ENCODE measurements at regions not wholly inside any gene's neighbourhood (a gene's known extent, or its start where the extent isn't known, plus 50 kb on each side); places are given as distances from the start of the nearest gene placed in this dataset.

DNA sequence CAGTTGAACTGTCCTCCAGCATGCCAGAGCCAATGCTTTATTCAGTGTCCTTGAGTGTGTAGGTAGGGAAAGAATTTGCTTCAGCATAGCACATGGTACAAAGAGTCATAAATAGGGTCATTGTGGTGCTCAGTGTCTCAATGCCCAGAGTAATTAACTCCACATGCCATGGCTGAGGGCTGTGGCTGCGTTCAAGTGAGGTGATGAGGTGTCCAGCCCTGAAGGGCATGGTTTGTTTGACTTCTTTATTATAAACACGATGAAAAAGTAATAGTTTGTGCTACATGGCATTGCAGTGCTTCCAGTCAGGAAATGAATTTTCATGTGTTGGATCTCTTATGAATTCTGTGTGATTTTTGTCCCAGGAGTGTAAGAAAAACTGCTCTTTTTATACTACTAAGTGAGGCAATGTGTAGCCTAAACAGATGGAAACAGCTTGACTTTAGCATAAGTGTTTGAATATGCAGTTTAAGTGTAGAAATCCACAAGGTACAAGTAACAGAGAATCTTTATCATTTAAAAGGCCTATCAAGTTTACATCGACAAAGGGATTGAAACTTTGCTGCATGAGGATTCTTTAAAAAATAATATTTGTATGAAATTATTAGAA, 507.9 kb upstream of the CDH2 start:
- no peak overlapping the region for H3K4me3 ChIP-seq
- no peak overlapping the region for H3K27ac ChIP-seq
- DNase-seq (no peak), ATAC-seq (no peak)
- WGBS, 4 donors = 66 to 73% (median 70%) methylated on average over 3 of the region's 3 CpGs
- no peaks in the 10 kb centered on the region for H3K27me3 ChIP-seq
- no peaks in the 10 kb centered on the region for H3K9me3 ChIP-seq
- TF ChIP-seq POLR2A (IDR thresholded peaks at IDR 0.05) (no peak), CTCF (IDR thresholded peaks at IDR 0.05) (no peak)
- H3K36me3 ChIP-seq = no peaks in the 10 kb centered on the region
- no peaks in the 10 kb centered on the region for H3K4me1 ChIP-seq
- intact Hi-C loops (cut with DNase I) = no loop called here

GRCh38 chr18:28682912-28683311, 506.0 kb upstream of the CDH2 start:
- DNase-seq (no peak), ATAC-seq (no peak)
- H3K27ac ChIP-seq = no peak overlapping the region
- intact Hi-C loops (cut with DNase I) = no loop called here
- H3K4me3 ChIP-seq = no peak overlapping the region
- H3K27me3 ChIP-seq = no peaks in the 10 kb centered on the region
- H3K9me3 ChIP-seq = no peaks in the 10 kb centered on the region
- no peaks in the 10 kb centered on the region for H3K36me3 ChIP-seq
- H3K4me1 ChIP-seq = no peaks in the 10 kb centered on the region
- TF ChIP-seq POLR2A (IDR thresholded peaks at IDR 0.05) (no peak), CTCF (IDR thresholded peaks at IDR 0.05) (no peak)

GRCh38 chr18:28669165-28669564, 492.2 kb upstream of the CDH2 start:
- intact Hi-C loops (cut with DNase I) = no loop called here
- 87 to 100% (median 88%) methylated on average over 1 of the region's 1 CpG for WGBS, 4 donors
- DNase-seq (no peak), ATAC-seq (no peak)
- Histone ChIP-seq H3K4me3 (no peak overlapping the region), H3K9me3 (peaks cover 0 to 3% (median 0%) of the 10 kb centered on the region in 12 donors), H3K36me3 (no peaks in the 10 kb centered on the region), H3K4me1 (no peaks in the 10 kb centered on the region), H3K27me3 (no peaks in the 10 kb centered on the region), H3K27ac (no peak overlapping the region)
- TF ChIP-seq CTCF (IDR thresholded peaks at IDR 0.05) (no peak), POLR2A (IDR thresholded peaks at IDR 0.05) (no peak)

DNA sequence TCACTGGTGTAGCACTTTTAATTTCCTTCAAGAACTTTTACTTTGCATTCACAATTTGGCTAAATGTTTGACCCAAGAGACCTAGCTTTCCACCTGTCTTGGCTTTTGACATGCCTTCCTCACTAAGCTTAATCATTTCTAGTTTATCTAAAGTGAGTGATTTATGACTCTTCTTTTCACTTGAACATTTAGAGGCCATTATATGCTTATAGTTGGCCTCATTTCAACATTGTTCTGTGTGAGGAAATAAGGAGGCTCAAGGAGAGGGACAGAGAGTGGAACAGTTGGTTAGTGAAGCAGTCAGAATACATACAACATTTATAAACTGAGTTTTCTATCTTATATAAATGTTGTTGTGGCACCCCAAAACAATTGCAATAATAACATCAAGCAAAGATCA, 489.3 kb upstream of the CDH2 start:
- intact Hi-C loops (cut with DNase I) = no loop called here
- no peaks in the 10 kb centered on the region for H3K36me3 ChIP-seq

More for the DNA sequence above, 489.3 kb upstream of the CDH2 start:
- Histone ChIP-seq H3K27ac (no peak overlapping the region), H3K4me3 (no peak overlapping the region), H3K9me3 (peaks cover 0 to 3% (median 0%) of the 10 kb centered on the region in 12 donors), H3K4me1 (no peaks in the 10 kb centered on the region), H3K27me3 (no peaks in the 10 kb centered on the region)
- TF ChIP-seq CTCF (IDR thresholded peaks at IDR 0.05) (no peak), POLR2A (IDR thresholded peaks at IDR 0.05) (no peak)
- ATAC-seq (no peak), DNase-seq (no peak)

Data from heart left ventricle (tissue), 16 donors.